ENCODE measurements at regions not wholly inside any gene's neighbourhood (a gene's known extent, or its start where the extent isn't known, plus 50 kb on each side); places are given as distances from the start of the nearest gene placed in this dataset.

DNA sequence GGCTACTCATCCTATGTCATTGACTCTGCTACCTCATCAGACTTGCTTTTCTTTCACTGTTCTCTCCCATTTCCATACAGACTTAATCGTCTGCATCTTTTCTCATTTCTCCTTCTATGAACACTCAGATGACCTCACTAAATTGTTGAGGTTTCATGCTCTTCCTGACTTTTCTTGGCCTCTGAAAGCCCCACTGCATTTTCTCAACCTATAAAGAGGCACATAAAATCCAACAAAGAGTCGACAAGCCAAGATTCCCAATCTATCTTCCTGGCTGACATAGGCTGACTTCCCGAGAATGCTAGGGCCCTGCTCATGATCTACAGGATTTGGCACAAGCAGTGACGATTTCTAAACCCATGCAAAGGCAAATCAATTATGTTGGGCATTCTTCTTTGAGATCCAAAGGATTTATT lies 280.8 kb upstream of the DPYD start:
- ChIA-PET POLR2A (no interaction called here), CTCF (no interaction called here)
- TF ChIP-seq BHLHE40 (IDR thresholded peaks at IDR 0.05; ENCODE audit: borderline replicate concordance) (no peak), NFRKB (IDR thresholded peaks at IDR 0.05) (no peak), FOXM1 (IDR thresholded peaks at IDR 0.05; ENCODE audit: borderline replicate concordance) (no peak), ELF4 (IDR thresholded peaks at IDR 0.05) (no peak), FOXK2 (IDR thresholded peaks at IDR 0.05) (no peak), ZNF384 (IDR thresholded peaks at IDR 0.05) (no peak), PKNOX1 (IDR thresholded peaks at IDR 0.05) (no peak), TARDBP (IDR thresholded peaks at IDR 0.05) (no peak), CTBP1 (IDR thresholded peaks at IDR 0.05; ENCODE audit: borderline replicate concordance) (no peak), SP1 (IDR thresholded peaks at IDR 0.05) (no peak), LEF1 (IDR thresholded peaks at IDR 0.05; ENCODE audit: borderline replicate concordance) (no peak), HDGF (IDR thresholded peaks at IDR 0.05; ENCODE audit: borderline replicate concordance) (no peak), L3MBTL2 (conservative IDR thresholded peaks at IDR 0.05) (no peak), ARNT (IDR thresholded peaks at IDR 0.05) (no peak), SUZ12 (IDR thresholded peaks at IDR 0.05) (no peak), FOXA1 (IDR thresholded peaks at IDR 0.05) (no peak)
- no peak for DNase-seq (ENCODE audit: extremely low spot score)

DNA sequence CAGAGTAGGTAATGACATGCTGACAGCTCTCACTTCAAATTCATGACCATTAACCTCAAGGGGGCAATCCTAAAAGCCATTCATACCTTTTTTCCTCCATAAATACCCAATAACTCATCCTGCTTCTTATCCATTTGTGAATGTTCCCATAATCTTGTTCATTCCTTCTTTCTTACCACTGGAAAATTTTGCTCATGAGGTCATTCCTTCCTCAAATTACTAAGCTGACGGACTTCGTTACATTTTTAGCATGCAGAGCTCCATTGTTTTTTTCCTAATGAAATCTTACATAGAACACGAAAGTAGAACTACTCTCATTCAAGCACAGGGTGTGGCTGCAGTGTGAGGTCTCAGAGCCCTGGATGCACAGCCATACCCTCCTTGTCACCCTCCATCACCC lies 276.5 kb upstream of the DPYD start:
- CTCF ChIA-PET, result no interaction called here
- POLR2A ChIA-PET, result no interaction called here
- TF ChIP-seq SUZ12 (IDR thresholded peaks at IDR 0.05) (no peak), L3MBTL2 (conservative IDR thresholded peaks at IDR 0.05) (no peak), ZNF384 (IDR thresholded peaks at IDR 0.05) (no peak), ELF4 (IDR thresholded peaks at IDR 0.05) (no peak), ARNT (IDR thresholded peaks at IDR 0.05) (no peak), FOXK2 (IDR thresholded peaks at IDR 0.05) (no peak), LEF1 (IDR thresholded peaks at IDR 0.05; ENCODE audit: borderline replicate concordance) (no peak), SP1 (IDR thresholded peaks at IDR 0.05) (no peak), PKNOX1 (IDR thresholded peaks at IDR 0.05) (no peak), TARDBP (IDR thresholded peaks at IDR 0.05) (no peak), BHLHE40 (IDR thresholded peaks at IDR 0.05; ENCODE audit: borderline replicate concordance) (no peak), NFRKB (IDR thresholded peaks at IDR 0.05) (no peak)
- DNase-seq (ENCODE audit: extremely low spot score), result no peak

DNA sequence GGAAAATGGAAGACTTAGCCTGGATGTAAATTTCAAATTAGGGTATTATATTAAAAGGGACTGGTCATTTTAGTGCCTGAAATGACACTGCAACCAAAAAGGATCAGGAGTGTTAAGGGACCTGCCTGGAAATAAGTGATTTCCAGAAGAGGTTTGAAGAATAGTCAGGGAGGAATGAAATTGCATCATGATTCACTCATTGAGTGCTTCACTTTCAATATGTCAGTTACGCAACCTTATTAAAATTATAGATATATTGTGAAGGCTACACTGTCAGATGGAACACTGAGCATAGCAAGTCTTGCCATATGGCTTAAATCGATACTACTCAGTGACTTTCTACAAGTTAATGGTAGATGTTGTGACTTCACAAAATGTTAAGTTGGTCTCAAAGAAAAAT lies 275.2 kb upstream of the DPYD start:
- TF ChIP-seq ZNF384 (IDR thresholded peaks at IDR 0.05), result no peak
- no peak for TF ChIP-seq FOXA1 (IDR thresholded peaks at IDR 0.05)
- TF ChIP-seq CTBP1 (IDR thresholded peaks at IDR 0.05; ENCODE audit: borderline replicate concordance), result no peak
- TF ChIP-seq BHLHE40 (IDR thresholded peaks at IDR 0.05; ENCODE audit: borderline replicate concordance), result no peak
- TF ChIP-seq HDGF (IDR thresholded peaks at IDR 0.05; ENCODE audit: borderline replicate concordance), result no peak
- no peak for TF ChIP-seq LEF1 (IDR thresholded peaks at IDR 0.05; ENCODE audit: borderline replicate concordance)
- no peak for TF ChIP-seq FOXM1 (IDR thresholded peaks at IDR 0.05; ENCODE audit: borderline replicate concordance)
- no peak for TF ChIP-seq L3MBTL2 (conservative IDR thresholded peaks at IDR 0.05)
- no peak for TF ChIP-seq ARNT (IDR thresholded peaks at IDR 0.05)
- TF ChIP-seq TARDBP (IDR thresholded peaks at IDR 0.05), result no peak
- TF ChIP-seq SUZ12 (IDR thresholded peaks at IDR 0.05), result no peak
- no peak for TF ChIP-seq FOXK2 (IDR thresholded peaks at IDR 0.05)
- no peak for TF ChIP-seq PKNOX1 (IDR thresholded peaks at IDR 0.05)
- no peak for TF ChIP-seq NFRKB (IDR thresholded peaks at IDR 0.05)
- no peak for TF ChIP-seq ELF4 (IDR thresholded peaks at IDR 0.05)
- TF ChIP-seq SP1 (IDR thresholded peaks at IDR 0.05), result no peak
- ChIA-PET POLR2A (no interaction called here), CTCF (no interaction called here)
- DNase-seq (ENCODE audit: extremely low spot score), result no peak

DNA sequence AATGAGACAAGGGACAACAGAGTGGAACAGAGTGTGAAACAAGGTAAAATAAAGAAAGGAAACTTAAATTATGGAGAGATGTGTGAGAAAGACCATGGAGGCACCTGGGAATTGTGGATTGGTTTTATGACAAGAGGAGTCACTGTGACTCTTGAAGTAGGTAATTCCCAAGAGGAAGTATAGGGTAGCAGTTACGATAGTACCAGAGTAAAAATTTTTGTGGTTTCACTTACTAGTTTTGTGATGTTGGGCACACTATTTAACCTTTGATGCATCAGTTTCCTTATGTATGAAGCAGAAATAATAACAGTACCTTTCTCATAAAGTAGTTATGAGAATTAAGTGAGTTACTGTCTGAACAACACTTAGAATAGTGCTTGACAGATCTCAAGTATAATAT lies 267.9 kb upstream of the DPYD start:
- no peak for TF ChIP-seq ELF4 (IDR thresholded peaks at IDR 0.05)
- TF ChIP-seq FOXA1 (IDR thresholded peaks at IDR 0.05), result no peak
- no peak for TF ChIP-seq SP1 (IDR thresholded peaks at IDR 0.05)
- no peak for TF ChIP-seq FOXK2 (IDR thresholded peaks at IDR 0.05)
- TF ChIP-seq LEF1 (IDR thresholded peaks at IDR 0.05; ENCODE audit: borderline replicate concordance), result no peak
- no peak for TF ChIP-seq CTBP1 (IDR thresholded peaks at IDR 0.05; ENCODE audit: borderline replicate concordance)
- TF ChIP-seq L3MBTL2 (conservative IDR thresholded peaks at IDR 0.05), result no peak
- TF ChIP-seq FOXM1 (IDR thresholded peaks at IDR 0.05; ENCODE audit: borderline replicate concordance), result no peak
- TF ChIP-seq ZNF384 (IDR thresholded peaks at IDR 0.05), result no peak
- no peak for TF ChIP-seq NFRKB (IDR thresholded peaks at IDR 0.05)
- no peak for TF ChIP-seq HDGF (IDR thresholded peaks at IDR 0.05; ENCODE audit: borderline replicate concordance)
- no peak for TF ChIP-seq SUZ12 (IDR thresholded peaks at IDR 0.05)
- no peak for TF ChIP-seq BHLHE40 (IDR thresholded peaks at IDR 0.05; ENCODE audit: borderline replicate concordance)
- TF ChIP-seq TARDBP (IDR thresholded peaks at IDR 0.05), result no peak
- no peak for TF ChIP-seq PKNOX1 (IDR thresholded peaks at IDR 0.05)
- TF ChIP-seq ARNT (IDR thresholded peaks at IDR 0.05), result no peak
- DNase-seq (ENCODE audit: extremely low spot score), result no peak
- ChIA-PET CTCF (no interaction called here), POLR2A (no interaction called here)

- ChIA-PET CTCF (no interaction called here), POLR2A (no interaction called here)
- no peak for TF ChIP-seq FOXM1 (IDR thresholded peaks at IDR 0.05; ENCODE audit: borderline replicate concordance)
- TF ChIP-seq ELF4 (IDR thresholded peaks at IDR 0.05), result no peak
- no peak for TF ChIP-seq SUZ12 (IDR thresholded peaks at IDR 0.05)
- TF ChIP-seq SP1 (IDR thresholded peaks at IDR 0.05), result no peak
- TF ChIP-seq ZNF384 (IDR thresholded peaks at IDR 0.05), result no peak
- TF ChIP-seq HDGF (IDR thresholded peaks at IDR 0.05; ENCODE audit: borderline replicate concordance), result no peak
- no peak for TF ChIP-seq CTBP1 (IDR thresholded peaks at IDR 0.05; ENCODE audit: borderline replicate concordance)
- TF ChIP-seq LEF1 (IDR thresholded peaks at IDR 0.05; ENCODE audit: borderline replicate concordance), result no peak
- TF ChIP-seq BHLHE40 (IDR thresholded peaks at IDR 0.05; ENCODE audit: borderline replicate concordance), result no peak
- no peak for TF ChIP-seq FOXK2 (IDR thresholded peaks at IDR 0.05)
- TF ChIP-seq L3MBTL2 (conservative IDR thresholded peaks at IDR 0.05), result no peak
- no peak for TF ChIP-seq TARDBP (IDR thresholded peaks at IDR 0.05)
- TF ChIP-seq ARNT (IDR thresholded peaks at IDR 0.05), result no peak
- no peak for TF ChIP-seq FOXA1 (IDR thresholded peaks at IDR 0.05)
- no peak for TF ChIP-seq NFRKB (IDR thresholded peaks at IDR 0.05)
- no peak for TF ChIP-seq PKNOX1 (IDR thresholded peaks at IDR 0.05)
- DNase-seq (ENCODE audit: extremely low spot score), result no peak
Observed at GRCh38 chr1:98184856-98185255, 264.0 kb upstream of the DPYD start.
